Cardiac fibroblast (primary cell): ENCODE measurements at regions not wholly inside any gene's neighbourhood (a gene's known extent, or its start where the extent isn't known, plus 50 kb on each side); places are given as distances from the start of the nearest gene placed in this dataset.

Experiments
- DNase-seq, 2 donors: peaks; one replicate each; pipeline versions ENCODE4 v3.0.0 to v3.0.0-alpha.2; 2010; ENCODE audit warnings: low read depth in 2 of 2
- H3K4me3 ChIP-seq, 2 donors: replicated peaks in 1 of 2; 1 replicate in 1 of 2; 2 replicates in 1 of 2; pipeline ENCODE4 v1.5.1; 2011; ENCODE audit warnings: low read depth in 2 of 2, low read length in 2 of 2, mild to moderate bottlenecking in 2 of 2, moderate library complexity in 1 of 2
- CTCF ChIP-seq: IDR thresholded peaks from one replicate; pipeline ENCODE4 v1.5.1; 2011; ENCODE audit warnings: low read depth, mild to moderate bottlenecking, low read length, inconsistent platforms

- no peak for DNase-seq
- no peak for TF ChIP-seq CTCF
- H3K4me3 ChIP-seq: no peak overlapping the region
These were observed 485.1 kb upstream of the SETBP1 start for GRCh38 chr18:44195394-44196140.

GRCh38 chr18:44197832-44198611 lies 482.7 kb upstream of the SETBP1 start:
- DNase-seq: no peak
- no peak for TF ChIP-seq CTCF
- H3K4me3 ChIP-seq: no peak overlapping the region

- no peak overlapping the region for H3K4me3 ChIP-seq
- no peak for TF ChIP-seq CTCF
- DNase-seq: no peak
These were observed 481.9 kb upstream of the SETBP1 start for GRCh38 chr18:44198612-44199284.

- TF ChIP-seq CTCF: no peak
- H3K4me3 ChIP-seq: no peak overlapping the region
- no peak for DNase-seq
These were observed 467.4 kb upstream of the SETBP1 start for GRCh38 chr18:44213293-44213692.

- DNase-seq: no peak
- no peak for TF ChIP-seq CTCF
- no peak overlapping the region for H3K4me3 ChIP-seq
These were observed 466.3 kb upstream of the SETBP1 start for GRCh38 chr18:44214396-44214795.

GRCh38 chr18:44216169-44216568 lies 464.5 kb upstream of the SETBP1 start:
- H3K4me3 ChIP-seq: no peak overlapping the region
- DNase-seq: no peak
- TF ChIP-seq CTCF: no peak
